ENCODE measurements at regions not wholly inside any gene's neighbourhood (a gene's known extent, or its start where the extent isn't known, plus 50 kb on each side); places are given as distances from the start of the nearest gene placed in this dataset.

GRCh38 chr5:6321078-6321477 is 57.3 kb downstream of the MED10 start:
- no peaks in the 10 kb centered on the region for H3K9me3 ChIP-seq (ENCODE audit: low read length)
- H3K4me2 ChIP-seq (ENCODE audit: low read length), result no peak overlapping the region
- H3F3A ChIP-seq (ENCODE audit: insufficient read depth, low read length), result no peaks in the 10 kb centered on the region
- no peak overlapping the region for H3K4me3 ChIP-seq (ENCODE audit: low read depth, low read length, poor library complexity, severe bottlenecking)
- no peak overlapping the region for H3K27ac ChIP-seq (ENCODE audit: low read depth, low read length, poor library complexity, severe bottlenecking)
- no peaks in the 10 kb centered on the region for H4K20me1 ChIP-seq (ENCODE audit: insufficient read depth, low read length)
- H2AFZ ChIP-seq (ENCODE audit: low read length), result no peak overlapping the region
- no peak overlapping the region for H3K9ac ChIP-seq (ENCODE audit: low read length)
- no peaks in the 10 kb centered on the region for H3K9me2 ChIP-seq (ENCODE audit: low read depth, low read length)
- H3K4me1 ChIP-seq (ENCODE audit: insufficient read depth, low read length, severe bottlenecking), result no peaks in the 10 kb centered on the region
- H3K27me3 ChIP-seq (ENCODE audit: insufficient read depth, low read length), result no peaks in the 10 kb centered on the region
- no peaks in the 10 kb centered on the region for H3K36me3 ChIP-seq (ENCODE audit: insufficient read depth, low read length)
- H3K79me2 ChIP-seq (ENCODE audit: insufficient read depth, low read length), result no peaks in the 10 kb centered on the region
- TF ChIP-seq EZH2 (IDR thresholded peaks at IDR 0.05; ENCODE audit: borderline replicate concordance, low read length) (no peak), CTCF (IDR thresholded peaks at IDR 0.05; ENCODE audit: low read length) (no peak)

- Histone ChIP-seq H3K4me2 (ENCODE audit: low read length) (no peak overlapping the region), H3K9me2 (ENCODE audit: low read depth, low read length) (no peaks in the 10 kb centered on the region), H3K4me3 (ENCODE audit: low read depth, low read length, poor library complexity, severe bottlenecking) (no peak overlapping the region), H3K9ac (ENCODE audit: low read length) (no peak overlapping the region), H3K27me3 (ENCODE audit: insufficient read depth, low read length) (no peaks in the 10 kb centered on the region; the same call in 1 of the 2 replicates), H3F3A (ENCODE audit: insufficient read depth, low read length) (no peaks in the 10 kb centered on the region), H3K79me2 (ENCODE audit: insufficient read depth, low read length) (no peaks in the 10 kb centered on the region), H3K36me3 (ENCODE audit: insufficient read depth, low read length) (no peaks in the 10 kb centered on the region), H3K4me1 (ENCODE audit: insufficient read depth, low read length, severe bottlenecking) (no peaks in the 10 kb centered on the region), H2AFZ (ENCODE audit: low read length) (no peak overlapping the region), H3K9me3 (ENCODE audit: low read length) (no peaks in the 10 kb centered on the region), H3K27ac (ENCODE audit: low read depth, low read length, poor library complexity, severe bottlenecking) (no peak overlapping the region), H4K20me1 (ENCODE audit: insufficient read depth, low read length) (no peaks in the 10 kb centered on the region)
- TF ChIP-seq CTCF (IDR thresholded peaks at IDR 0.05; ENCODE audit: low read length) (no peak), EZH2 (IDR thresholded peaks at IDR 0.05; ENCODE audit: borderline replicate concordance, low read length) (no peak)
Observed at GRCh38 chr5:6319116-6319515, 59.2 kb downstream of the MED10 start.

GRCh38 chr5:6317116-6317798 is 61.1 kb downstream of the MED10 start:
- no peaks in the 10 kb centered on the region; the same call in 1 of the 2 replicates for H3K27me3 ChIP-seq (ENCODE audit: insufficient read depth, low read length)
- no peak overlapping the region for H2AFZ ChIP-seq (ENCODE audit: low read length)
- no peaks in the 10 kb centered on the region for H3K4me1 ChIP-seq (ENCODE audit: insufficient read depth, low read length, severe bottlenecking)
- H4K20me1 ChIP-seq (ENCODE audit: insufficient read depth, low read length), result no peaks in the 10 kb centered on the region
- TF ChIP-seq EZH2 (IDR thresholded peaks at IDR 0.05; ENCODE audit: borderline replicate concordance, low read length) (no peak), CTCF (IDR thresholded peaks at IDR 0.05; ENCODE audit: low read length) (no peak)
- no peaks in the 10 kb centered on the region for H3F3A ChIP-seq (ENCODE audit: insufficient read depth, low read length)
- no peaks in the 10 kb centered on the region for H3K9me2 ChIP-seq (ENCODE audit: low read depth, low read length)
- no peak overlapping the region for H3K4me3 ChIP-seq (ENCODE audit: low read depth, low read length, poor library complexity, severe bottlenecking)
- no peak overlapping the region for H3K4me2 ChIP-seq (ENCODE audit: low read length)
- H3K9ac ChIP-seq (ENCODE audit: low read length), result no peak overlapping the region
- H3K27ac ChIP-seq (ENCODE audit: low read depth, low read length, poor library complexity, severe bottlenecking), result no peak overlapping the region
- no peaks in the 10 kb centered on the region for H3K79me2 ChIP-seq (ENCODE audit: insufficient read depth, low read length)
- no peaks in the 10 kb centered on the region for H3K9me3 ChIP-seq (ENCODE audit: low read length)
- H3K36me3 ChIP-seq (ENCODE audit: insufficient read depth, low read length), result no peaks in the 10 kb centered on the region
